ENCODE measurements at regions not wholly inside any gene's neighbourhood (a gene's known extent, or its start where the extent isn't known, plus 50 kb on each side); places are given as distances from the start of the nearest gene placed in this dataset.

DNA sequence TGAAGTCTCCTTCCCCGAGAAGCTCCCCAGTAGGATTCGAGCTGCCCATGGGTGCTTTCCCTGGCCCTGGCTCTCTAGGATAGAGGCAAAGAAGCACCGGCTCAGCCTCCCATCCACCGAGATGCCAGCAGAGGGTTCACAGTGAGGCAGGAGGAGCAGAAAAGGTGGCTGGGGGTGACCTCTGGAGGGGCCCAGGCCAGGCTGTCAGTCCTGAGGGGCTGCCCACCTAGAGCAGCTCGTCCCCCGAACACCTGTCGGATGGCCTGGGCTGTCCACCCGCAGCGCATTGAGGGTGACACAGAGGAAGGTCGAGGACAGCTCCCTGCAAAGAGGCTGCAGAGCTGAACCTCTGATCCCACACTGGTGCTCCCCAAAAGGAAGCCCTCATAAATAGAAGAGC is 167.2 kb upstream of the PPP2R2D start:
- Histone ChIP-seq H3K79me1 (replicated peaks; ENCODE audit: low read length, poor library complexity, severe bottlenecking) (no peaks in the 10 kb centered on the region), H3K4me1 (ENCODE audit: control insufficient read depth, insufficient read depth, low read depth, low read length) (peaks cover 5% of the 10 kb centered on the region), H3K36me3 (ENCODE audit: control insufficient read depth in 1 of 2, insufficient read depth in 2 of 2, low read depth in 1 of 2, low read length in 2 of 2) (no peaks in the 10 kb centered on the region), H2AFZ (ENCODE audit: low read depth, low read length) (no peak overlapping the region), H2BK5ac (ENCODE audit: low read depth, low read length, poor library complexity, severe bottlenecking) (no peak overlapping the region), H2BK120ac (ENCODE audit: low read depth, low read length) (no peak overlapping the region), H3K14ac (ENCODE audit: low read length in 2 of 2) (no peak overlapping the region), H3K27me3 (ENCODE audit: control insufficient read depth in 1 of 2, insufficient read depth in 1 of 2, low read length in 2 of 2) (no peaks in the 10 kb centered on the region), H4K91ac (ENCODE audit: low read length) (no peak overlapping the region), H3K4ac (ENCODE audit: low read depth in 1 of 2, low read length in 2 of 2) (no peak overlapping the region), H3K18ac (ENCODE audit: low read depth in 1 of 2, low read length in 2 of 2) (no peak overlapping the region), H3K27ac (ENCODE audit: low read length, poor library complexity, severe bottlenecking) (no peak overlapping the region), H4K8ac (ENCODE audit: low read length) (no peak overlapping the region), H2BK12ac (ENCODE audit: low read length in 2 of 2) (no peak overlapping the region), H3K9me3 (ENCODE audit: control insufficient read depth, low read length) (peaks cover 9% of the 10 kb centered on the region), H2AK5ac (ENCODE audit: low read length, severe bottlenecking) (no peak overlapping the region), H3K4me3 (ENCODE audit: insufficient read depth in 1 of 2, low read depth in 1 of 2, low read length in 2 of 2) (no peak overlapping the region), H3K23ac (ENCODE audit: low read length in 2 of 2) (no peak overlapping the region), H3K4me2 (ENCODE audit: low read length, poor library complexity, severe bottlenecking) (no peak overlapping the region), H2BK15ac (ENCODE audit: low read depth, poor library complexity, severe bottlenecking) (no peak overlapping the region), H3K9ac (ENCODE audit: low read length) (no peak overlapping the region)
- DNase-seq, result no peak
- 74% methylated on average over 10 of the region's 10 CpGs for WGBS

- H3K4ac ChIP-seq (ENCODE audit: low read depth in 1 of 2, low read length in 2 of 2), result no peak overlapping the region
- no peaks in the 10 kb centered on the region for H3K4me1 ChIP-seq (ENCODE audit: control insufficient read depth, insufficient read depth, low read depth, low read length)
- no peak overlapping the region for H3K4me3 ChIP-seq (ENCODE audit: insufficient read depth in 1 of 2, low read depth in 1 of 2, low read length in 2 of 2)
- H3K4me2 ChIP-seq (ENCODE audit: low read length, poor library complexity, severe bottlenecking), result no peak overlapping the region
- no peaks in the 10 kb centered on the region for H3K27me3 ChIP-seq (ENCODE audit: control insufficient read depth in 1 of 2, insufficient read depth in 1 of 2, low read length in 2 of 2)
- H4K91ac ChIP-seq (ENCODE audit: low read length), result no peak overlapping the region
- H3K9ac ChIP-seq (ENCODE audit: low read length), result no peak overlapping the region
- H3K79me1 ChIP-seq (replicated peaks; ENCODE audit: low read length, poor library complexity, severe bottlenecking), result no peaks in the 10 kb centered on the region
- no peak overlapping the region for H4K8ac ChIP-seq (ENCODE audit: low read length)
- H3K9me3 ChIP-seq (ENCODE audit: control insufficient read depth, low read length), result peaks cover 19% of the 10 kb centered on the region
- no peak overlapping the region for H2AFZ ChIP-seq (ENCODE audit: low read depth, low read length)
- H2BK5ac ChIP-seq (ENCODE audit: low read depth, low read length, poor library complexity, severe bottlenecking), result no peak overlapping the region
- H2BK120ac ChIP-seq (ENCODE audit: low read depth, low read length), result no peak overlapping the region
- no peak overlapping the region for H3K23ac ChIP-seq (ENCODE audit: low read length in 2 of 2)
- H3K36me3 ChIP-seq (ENCODE audit: control insufficient read depth in 1 of 2, insufficient read depth in 2 of 2, low read depth in 1 of 2, low read length in 2 of 2), result no peaks in the 10 kb centered on the region
- WGBS, result 87% methylated on average over 5 of the region's 10 CpGs
- no peak overlapping the region for H3K14ac ChIP-seq (ENCODE audit: low read length in 2 of 2)
- H2BK15ac ChIP-seq (ENCODE audit: low read depth, poor library complexity, severe bottlenecking), result no peak overlapping the region
- H2BK12ac ChIP-seq (ENCODE audit: low read length in 2 of 2), result no peak overlapping the region
- no peak overlapping the region for H3K27ac ChIP-seq (ENCODE audit: low read length, poor library complexity, severe bottlenecking)
- DNase-seq, result no peak
- no peak overlapping the region for H3K18ac ChIP-seq (ENCODE audit: low read depth in 1 of 2, low read length in 2 of 2)
- no peak overlapping the region for H2AK5ac ChIP-seq (ENCODE audit: low read length, severe bottlenecking)
These were observed 165.2 kb upstream of the PPP2R2D start for GRCh38 chr10:131735577-131735976.

GRCh38 chr10:131736321-131736980 is 164.4 kb upstream of the PPP2R2D start:
- Histone ChIP-seq H2BK120ac (ENCODE audit: low read depth, low read length) (no peak overlapping the region), H3K27ac (ENCODE audit: low read length, poor library complexity, severe bottlenecking) (no peak overlapping the region)
- 77% methylated on average over 12 of the region's 12 CpGs for WGBS

GRCh38 chr10:131737543-131738395 is 163.0 kb upstream of the PPP2R2D start:
- H2BK12ac ChIP-seq (ENCODE audit: low read length in 2 of 2), result no peak overlapping the region
- H2AFZ ChIP-seq (ENCODE audit: low read depth, low read length), result no peak overlapping the region
- H3K27me3 ChIP-seq (ENCODE audit: control insufficient read depth in 1 of 2, insufficient read depth in 1 of 2, low read length in 2 of 2), result no peaks in the 10 kb centered on the region
- H3K4me3 ChIP-seq (ENCODE audit: insufficient read depth in 1 of 2, low read depth in 1 of 2, low read length in 2 of 2), result peak overlapping the region in 1 of 2 experiments; percentile 10
- no peaks in the 10 kb centered on the region for H3K4me1 ChIP-seq (ENCODE audit: control insufficient read depth, insufficient read depth, low read depth, low read length)
- H3K9ac ChIP-seq (ENCODE audit: low read length), result no peak overlapping the region
- no peak overlapping the region for H2BK120ac ChIP-seq (ENCODE audit: low read depth, low read length)
- H2AK5ac ChIP-seq (ENCODE audit: low read length, severe bottlenecking), result no peak overlapping the region
- no peak for DNase-seq
- no peak overlapping the region for H3K14ac ChIP-seq (ENCODE audit: low read length in 2 of 2)
- H3K4me2 ChIP-seq (ENCODE audit: low read length, poor library complexity, severe bottlenecking), result no peak overlapping the region
- no peak overlapping the region for H3K23ac ChIP-seq (ENCODE audit: low read length in 2 of 2)
- no peak overlapping the region for H3K18ac ChIP-seq (ENCODE audit: low read depth in 1 of 2, low read length in 2 of 2)
- no peak overlapping the region for H4K8ac ChIP-seq (ENCODE audit: low read length)
- H2BK5ac ChIP-seq (ENCODE audit: low read depth, low read length, poor library complexity, severe bottlenecking), result no peak overlapping the region
- no peaks in the 10 kb centered on the region for H3K36me3 ChIP-seq (ENCODE audit: control insufficient read depth in 1 of 2, insufficient read depth in 2 of 2, low read depth in 1 of 2, low read length in 2 of 2)
- H2BK15ac ChIP-seq (ENCODE audit: low read depth, poor library complexity, severe bottlenecking), result no peak overlapping the region
- H3K4ac ChIP-seq (ENCODE audit: low read depth in 1 of 2, low read length in 2 of 2), result no peak overlapping the region
- H3K9me3 ChIP-seq (ENCODE audit: control insufficient read depth, low read length), result peaks cover 12% of the 10 kb centered on the region
- WGBS, result 86% methylated on average over 18 of the region's 18 CpGs
- peak overlapping the region; percentile 20 for H4K91ac ChIP-seq (ENCODE audit: low read length)
- no peak overlapping the region for H3K27ac ChIP-seq (ENCODE audit: low read length, poor library complexity, severe bottlenecking)
- no peaks in the 10 kb centered on the region for H3K79me1 ChIP-seq (replicated peaks; ENCODE audit: low read length, poor library complexity, severe bottlenecking)

More at GRCh38 chr10:131736321-131736980, 164.4 kb upstream of the PPP2R2D start:
- Histone ChIP-seq H3K23ac (ENCODE audit: low read length in 2 of 2) (no peak overlapping the region), H2BK5ac (ENCODE audit: low read depth, low read length, poor library complexity, severe bottlenecking) (no peak overlapping the region), H3K4me1 (ENCODE audit: control insufficient read depth, insufficient read depth, low read depth, low read length) (no peaks in the 10 kb centered on the region), H2BK12ac (ENCODE audit: low read length in 2 of 2) (no peak overlapping the region), H3K27me3 (ENCODE audit: control insufficient read depth in 1 of 2, insufficient read depth in 1 of 2, low read length in 2 of 2) (no peaks in the 10 kb centered on the region), H2AFZ (ENCODE audit: low read depth, low read length) (no peak overlapping the region), H2BK15ac (ENCODE audit: low read depth, poor library complexity, severe bottlenecking) (no peak overlapping the region), H3K4ac (ENCODE audit: low read depth in 1 of 2, low read length in 2 of 2) (no peak overlapping the region), H3K18ac (ENCODE audit: low read depth in 1 of 2, low read length in 2 of 2) (no peak overlapping the region), H3K9ac (ENCODE audit: low read length) (no peak overlapping the region), H4K8ac (ENCODE audit: low read length) (no peak overlapping the region), H3K79me1 (replicated peaks; ENCODE audit: low read length, poor library complexity, severe bottlenecking) (no peaks in the 10 kb centered on the region), H2AK5ac (ENCODE audit: low read length, severe bottlenecking) (no peak overlapping the region), H3K14ac (ENCODE audit: low read length in 2 of 2) (no peak overlapping the region), H4K91ac (ENCODE audit: low read length) (no peak overlapping the region), H3K4me2 (ENCODE audit: low read length, poor library complexity, severe bottlenecking) (no peak overlapping the region), H3K9me3 (ENCODE audit: control insufficient read depth, low read length) (peaks cover 19% of the 10 kb centered on the region), H3K36me3 (ENCODE audit: control insufficient read depth in 1 of 2, insufficient read depth in 2 of 2, low read depth in 1 of 2, low read length in 2 of 2) (no peaks in the 10 kb centered on the region), H3K4me3 (ENCODE audit: insufficient read depth in 1 of 2, low read depth in 1 of 2, low read length in 2 of 2) (no peak overlapping the region)
- no peak for DNase-seq
